ENCODE measurements at regions not wholly inside any gene's neighbourhood (a gene's known extent, or its start where the extent isn't known, plus 50 kb on each side); places are given as distances from the start of the nearest gene placed in this dataset.

DNA sequence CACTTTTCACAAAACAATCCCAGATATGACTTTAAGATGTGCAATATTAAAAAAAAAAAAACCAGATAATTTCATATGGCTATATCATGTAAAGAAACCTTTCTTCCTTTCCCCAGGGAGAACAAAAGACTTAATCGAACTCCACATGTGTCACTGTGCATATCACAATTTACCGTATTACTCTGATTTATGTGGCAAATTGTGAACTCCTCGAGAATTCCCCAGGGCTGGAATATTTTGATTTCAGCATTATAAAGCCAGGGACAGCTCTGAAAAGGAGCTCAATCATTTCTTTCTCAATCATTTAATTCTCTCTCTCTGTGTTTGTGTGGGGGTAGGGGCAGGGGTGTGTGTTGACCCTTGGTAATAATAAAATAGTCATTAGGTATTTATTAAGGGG, 165.8 kb downstream of the TDRD15 start:
- Histone ChIP-seq H3K36me3 (no peaks in the 10 kb centered on the region), H3K4me1 (replicated peaks) (no peaks in the 10 kb centered on the region), H3K27ac (no peak overlapping the region), H3K4me3 (no peak overlapping the region), H3K27me3 (replicated peaks; ENCODE audit: insufficient read depth) (no peaks in the 10 kb centered on the region), H3K9me3 (no peaks in the 10 kb centered on the region)
- WGBS = 74% methylated on average over 3 of the region's 3 CpGs
- intact Hi-C loops (cut with DNase I) = no loop called here
- DNase-seq (ENCODE audit: low spot score) = no peak
- TF ChIP-seq POLR2AphosphoS5 (IDR thresholded peaks at IDR 0.05) = no peak
- TF ChIP-seq, protein P1, sequence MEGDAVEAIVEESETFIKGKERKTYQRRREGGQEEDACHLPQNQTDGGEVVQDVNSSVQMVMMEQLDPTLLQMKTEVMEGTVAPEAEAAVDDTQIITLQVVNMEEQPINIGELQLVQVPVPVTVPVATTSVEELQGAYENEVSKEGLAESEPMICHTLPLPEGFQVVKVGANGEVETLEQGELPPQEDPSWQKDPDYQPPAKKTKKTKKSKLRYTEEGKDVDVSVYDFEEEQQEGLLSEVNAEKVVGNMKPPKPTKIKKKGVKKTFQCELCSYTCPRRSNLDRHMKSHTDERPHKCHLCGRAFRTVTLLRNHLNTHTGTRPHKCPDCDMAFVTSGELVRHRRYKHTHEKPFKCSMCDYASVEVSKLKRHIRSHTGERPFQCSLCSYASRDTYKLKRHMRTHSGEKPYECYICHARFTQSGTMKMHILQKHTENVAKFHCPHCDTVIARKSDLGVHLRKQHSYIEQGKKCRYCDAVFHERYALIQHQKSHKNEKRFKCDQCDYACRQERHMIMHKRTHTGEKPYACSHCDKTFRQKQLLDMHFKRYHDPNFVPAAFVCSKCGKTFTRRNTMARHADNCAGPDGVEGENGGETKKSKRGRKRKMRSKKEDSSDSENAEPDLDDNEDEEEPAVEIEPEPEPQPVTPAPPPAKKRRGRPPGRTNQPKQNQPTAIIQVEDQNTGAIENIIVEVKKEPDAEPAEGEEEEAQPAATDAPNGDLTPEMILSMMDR (IDR thresholded peaks at IDR 0.05) = no peak
- no peak for TF ChIP-seq POLR2A (IDR thresholded peaks at IDR 0.05)

DNA sequence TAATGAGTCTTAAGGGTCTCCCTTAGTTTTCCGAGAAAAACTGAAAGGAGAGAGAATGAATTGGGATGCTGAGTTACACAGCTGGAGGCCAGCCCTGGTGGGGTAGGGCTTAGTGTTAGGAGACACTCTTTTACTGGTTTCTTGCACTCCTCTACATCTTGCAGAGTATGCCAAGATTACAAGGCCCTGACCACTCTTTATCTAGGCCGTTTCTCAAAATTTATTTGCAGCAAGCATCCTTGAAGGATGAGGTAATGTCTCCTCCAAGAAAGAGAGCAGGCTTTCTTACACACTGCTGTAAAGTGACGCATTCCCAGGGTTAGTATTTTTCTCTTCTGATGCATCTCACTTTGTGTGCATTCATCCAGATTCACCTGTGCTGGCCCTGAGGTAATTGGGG, 166.2 kb downstream of the TDRD15 start:
- intact Hi-C loops (cut with DNase I) = no loop called here
- no peak overlapping the region for H3K27ac ChIP-seq
- H3K4me1 ChIP-seq (replicated peaks) = no peaks in the 10 kb centered on the region
- TF ChIP-seq, protein P1 (IDR thresholded peaks at IDR 0.05) = no peak
- TF ChIP-seq POLR2A (IDR thresholded peaks at IDR 0.05) (no peak), POLR2AphosphoS5 (IDR thresholded peaks at IDR 0.05) (no peak)
- no peaks in the 10 kb centered on the region for H3K36me3 ChIP-seq
- WGBS = 62% methylated on average over 3 of the region's 3 CpGs
- no peaks in the 10 kb centered on the region for H3K27me3 ChIP-seq (replicated peaks; ENCODE audit: insufficient read depth)
- no peak for DNase-seq (ENCODE audit: low spot score)
- H3K9me3 ChIP-seq = no peaks in the 10 kb centered on the region
- no peak overlapping the region for H3K4me3 ChIP-seq

DNA sequence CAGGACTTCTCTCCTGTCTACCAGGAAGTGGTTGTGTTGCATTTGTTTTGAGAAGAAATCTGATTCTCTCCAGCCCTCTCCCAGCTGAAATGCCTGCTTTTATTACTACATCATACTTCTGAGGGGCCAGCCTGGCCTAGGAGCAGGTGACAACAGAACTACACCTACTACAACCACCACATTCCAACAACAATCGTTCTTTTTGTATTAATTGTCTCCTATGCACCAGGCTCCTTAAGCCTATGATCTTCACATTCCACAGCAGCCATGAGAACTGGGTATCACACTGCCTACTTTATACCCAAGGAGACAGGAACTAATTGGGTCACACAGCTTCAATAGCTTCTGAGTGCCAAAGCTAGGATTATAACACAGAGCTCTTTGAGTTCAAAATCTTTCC, 167.7 kb downstream of the TDRD15 start:
- no peak overlapping the region for H3K27ac ChIP-seq
- H3K27me3 ChIP-seq (replicated peaks; ENCODE audit: insufficient read depth) = no peaks in the 10 kb centered on the region
- intact Hi-C loops (cut with DNase I) = no loop called here
- H3K4me1 ChIP-seq (replicated peaks) = no peaks in the 10 kb centered on the region
- H3K36me3 ChIP-seq = no peaks in the 10 kb centered on the region
- no peak for DNase-seq (ENCODE audit: low spot score)
- 82% methylated on average over 1 of the region's 1 CpG for WGBS
- H3K9me3 ChIP-seq = no peaks in the 10 kb centered on the region
- TF ChIP-seq POLR2AphosphoS5 (IDR thresholded peaks at IDR 0.05) (no peak), POLR2A (IDR thresholded peaks at IDR 0.05) (no peak)
- TF ChIP-seq, protein P1 (IDR thresholded peaks at IDR 0.05) = no peak
- H3K4me3 ChIP-seq = no peak overlapping the region

DNA sequence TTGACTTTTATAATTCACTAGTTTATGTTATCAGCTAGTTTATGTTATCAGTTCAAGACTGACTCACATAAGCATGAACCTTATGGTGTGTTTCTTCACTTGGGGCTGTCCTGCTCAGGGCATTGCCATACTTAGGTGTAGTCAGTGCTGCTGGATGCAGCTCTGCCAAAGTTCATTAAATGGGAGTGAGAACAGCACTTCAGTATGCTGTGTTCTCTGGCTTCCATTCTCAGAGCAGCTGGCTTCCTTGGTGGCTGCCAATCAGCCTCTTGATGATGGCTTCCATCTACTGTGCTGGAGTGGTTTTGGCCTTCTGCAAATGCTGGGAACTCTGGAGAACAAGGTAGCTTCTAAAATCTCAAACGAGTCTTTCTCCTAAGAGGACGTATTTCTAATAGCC, 170.7 kb downstream of the TDRD15 start:
- DNase-seq (ENCODE audit: low spot score) = no peak
- TF ChIP-seq, protein P1 (IDR thresholded peaks at IDR 0.05) = no peak
- TF ChIP-seq POLR2A (IDR thresholded peaks at IDR 0.05) = no peak
- TF ChIP-seq POLR2AphosphoS5 (IDR thresholded peaks at IDR 0.05) = no peak
- Histone ChIP-seq H3K36me3 (no peaks in the 10 kb centered on the region), H3K4me3 (no peak overlapping the region), H3K27me3 (replicated peaks; ENCODE audit: insufficient read depth) (no peaks in the 10 kb centered on the region), H3K27ac (no peak overlapping the region), H3K9me3 (no peaks in the 10 kb centered on the region), H3K4me1 (replicated peaks) (no peaks in the 10 kb centered on the region)
- 95% methylated on average over 2 of the region's 2 CpGs for WGBS
- intact Hi-C loops (cut with DNase I) = no loop called here

DNA sequence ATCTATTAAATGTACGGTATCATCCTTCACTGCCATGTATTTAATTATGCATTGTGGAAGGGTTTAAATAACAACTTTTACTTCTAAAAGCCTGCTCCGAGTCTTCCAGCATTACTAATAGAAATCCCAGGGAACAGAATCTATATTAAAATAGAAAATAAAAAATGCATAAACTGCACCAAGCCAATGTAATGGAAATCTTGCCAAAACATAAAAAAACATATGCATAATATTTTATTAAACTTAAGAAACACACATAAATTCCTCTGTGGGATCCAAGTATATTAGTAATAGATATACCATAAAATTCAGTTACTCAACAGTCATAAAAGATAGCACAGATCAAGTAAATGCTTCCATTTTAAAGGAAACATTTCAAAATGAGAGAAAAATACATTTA, 175.6 kb downstream of the TDRD15 start:
- DNase-seq (ENCODE audit: low spot score) = no peak
- TF ChIP-seq, protein P1 (IDR thresholded peaks at IDR 0.05) = no peak
- TF ChIP-seq POLR2A (IDR thresholded peaks at IDR 0.05) = no peak
- TF ChIP-seq POLR2AphosphoS5 (IDR thresholded peaks at IDR 0.05) = no peak
- Histone ChIP-seq H3K27me3 (replicated peaks; ENCODE audit: insufficient read depth) (no peaks in the 10 kb centered on the region), H3K36me3 (no peaks in the 10 kb centered on the region), H3K4me1 (replicated peaks) (no peaks in the 10 kb centered on the region), H3K4me3 (no peak overlapping the region), H3K27ac (no peak overlapping the region), H3K9me3 (no peaks in the 10 kb centered on the region)
- intact Hi-C loops (cut with DNase I) = no loop called here
- WGBS = 78% methylated on average over 2 of the region's 2 CpGs
